ENCODE measurements at regions not wholly inside any gene's neighbourhood (a gene's known extent, or its start where the extent isn't known, plus 50 kb on each side); places are given as distances from the start of the nearest gene placed in this dataset.

GRCh38 chr14:104499784-104500760 is 79.5 kb upstream of the C14orf180 start:
- TF ChIP-seq CTCF (conservative IDR thresholded peaks at IDR 0.05; ENCODE audit: low read depth, low read length) (no peak), EZH2 (IDR thresholded peaks at IDR 0.05; ENCODE audit: borderline replicate concordance, low read depth, low read length, poor library complexity, severe bottlenecking) (no peak)
